SK-MEL-5 (cell line): ENCODE measurements at regions not wholly inside any gene's neighbourhood (a gene's known extent, or its start where the extent isn't known, plus 50 kb on each side); places are given as distances from the start of the nearest gene placed in this dataset.
"Not testable (repeated sequence)": the region's sequence is repeated elsewhere in the genome, so short reads cannot be mapped to it uniquely, and the experiment has no call there.

Experiments
- DNase-seq: peaks from one replicate; pipeline ENCODE4 v3.0.0-alpha.2; 2016; ENCODE audit warnings: low read depth, low spot score
- in situ Hi-C: cut with HindIII; loops from 2 replicates; pipeline ENCODE4 v1.10.0; 2016; ENCODE audit warnings: low sequenced_read_pairs, high pct_unique_total_duplicates, low pct_unique_long_range_greater_than_20kb

GRCh38 chr7:111676167-111676566, 113.9 kb upstream of the IMMP2L start:
- no peak for DNase-seq
- in situ Hi-C loops: no loop called here

GRCh38 chr7:111672901-111673300, 110.6 kb upstream of the IMMP2L start:
- in situ Hi-C loops: no loop called here
- DNase-seq: no peak

DNA sequence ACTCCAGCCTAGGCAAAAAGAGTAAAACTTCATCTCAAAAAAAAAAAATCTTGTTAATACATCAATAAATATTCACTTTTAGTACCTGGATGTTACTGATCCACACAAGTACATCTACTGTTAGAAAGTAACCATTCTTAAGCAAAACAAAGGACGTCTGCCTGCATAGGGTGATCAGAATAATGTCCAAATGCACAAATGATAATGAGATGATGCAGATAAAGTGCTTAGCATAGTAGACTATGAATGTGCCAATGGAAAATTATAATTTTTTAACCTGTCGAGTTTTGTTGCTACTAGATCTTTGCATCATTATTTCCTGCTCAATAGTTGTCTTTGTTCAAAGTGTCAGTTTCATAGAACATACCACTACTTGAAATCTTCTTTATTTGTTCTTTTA, 109.6 kb upstream of the IMMP2L start:
- no peak for DNase-seq
- in situ Hi-C loops: no loop called here

GRCh38 chr7:111668711-111669110, 106.4 kb upstream of the IMMP2L start:
- DNase-seq: no peak

DNA sequence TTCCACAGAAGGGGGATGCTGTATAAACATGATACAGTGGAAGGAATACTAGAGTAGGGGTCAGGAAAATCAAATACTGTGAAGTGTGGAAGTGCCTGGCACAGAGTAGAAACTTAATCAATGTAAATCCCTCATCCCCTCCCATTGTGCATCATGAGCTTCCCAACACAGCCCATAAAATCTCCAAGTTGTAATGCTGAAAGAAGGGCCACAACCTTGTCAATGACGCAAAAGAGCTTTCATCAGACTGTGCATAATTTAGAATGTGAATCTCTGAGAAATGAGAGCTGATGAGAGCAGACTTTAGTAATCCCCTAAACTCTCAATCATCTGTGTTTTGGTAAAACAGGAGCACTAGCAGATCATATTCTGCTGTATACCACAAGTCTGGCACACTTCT, 105.2 kb upstream of the IMMP2L start:
- in situ Hi-C loops: no loop called here
- no peak for DNase-seq

More at GRCh38 chr7:111668711-111669110, 106.4 kb upstream of the IMMP2L start:
- in situ Hi-C loops: no loop called here

DNA sequence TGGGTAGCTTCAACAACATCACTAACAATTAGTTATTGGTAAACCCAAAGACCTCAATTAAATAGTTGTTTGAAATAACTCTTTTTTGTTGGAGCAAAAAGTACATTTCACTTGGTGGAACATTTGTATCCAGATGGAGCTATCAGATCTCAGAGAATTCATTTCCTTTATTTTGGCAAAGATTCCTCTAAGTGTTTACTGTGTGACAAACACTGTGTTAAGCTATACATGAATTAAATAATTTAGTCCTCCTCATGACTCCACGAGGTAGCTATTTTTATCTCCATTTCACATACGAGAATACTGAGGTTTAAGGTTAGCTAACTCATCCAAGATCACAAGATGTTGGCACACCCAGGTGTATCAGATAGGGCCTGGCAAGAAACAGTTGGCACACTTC, 104.0 kb upstream of the IMMP2L start:
- DNase-seq: no peak
- in situ Hi-C loops: no loop called here

DNA sequence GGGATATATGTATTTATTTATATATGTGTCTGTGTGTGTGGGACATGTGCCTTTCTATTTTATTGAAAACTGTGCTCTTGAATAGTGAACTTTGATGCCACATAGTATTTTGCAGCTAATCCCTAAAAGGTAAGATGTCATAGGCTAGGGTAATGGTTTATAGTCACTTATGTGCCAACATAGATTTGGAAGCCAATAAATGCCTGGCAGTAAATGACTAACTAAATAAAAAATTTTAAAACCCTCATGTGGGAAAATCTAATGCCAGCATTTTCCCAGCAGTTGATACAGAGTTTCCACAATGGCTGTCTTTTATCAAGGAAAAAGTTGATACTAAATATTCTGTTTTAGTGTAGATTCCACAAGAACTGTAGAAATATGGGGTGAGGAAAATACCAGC, 101.5 kb upstream of the IMMP2L start:
- DNase-seq: no peak
- in situ Hi-C loops: no loop called here

GRCh38 chr7:111662386-111662785, 100.1 kb upstream of the IMMP2L start:
- DNase-seq: no peak
- in situ Hi-C loops: no loop called here

DNA sequence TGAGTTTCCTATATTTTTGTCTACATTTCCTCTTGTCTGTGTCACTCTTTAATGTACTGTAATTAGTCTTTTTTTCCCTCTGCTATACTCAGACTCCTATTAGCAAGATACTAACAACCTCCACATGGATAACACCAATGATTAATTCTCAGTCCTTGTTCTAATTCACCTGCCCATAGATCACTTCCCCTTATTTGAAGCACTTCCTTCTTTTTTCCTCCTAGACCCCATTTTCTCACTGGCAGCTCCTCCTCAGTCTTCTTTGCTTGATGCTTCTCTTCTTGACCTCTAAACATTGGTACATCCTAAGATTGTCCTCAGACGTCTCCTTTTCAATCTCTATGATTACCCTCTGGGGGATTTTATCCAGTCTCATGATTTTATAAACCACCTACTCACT, 98.2 kb upstream of the IMMP2L start:
- in situ Hi-C loops: no loop called here
- no peak for DNase-seq

GRCh38 chr7:111658546-111658945, 96.3 kb upstream of the IMMP2L start:
- in situ Hi-C loops: no loop called here
- no peak for DNase-seq

DNA sequence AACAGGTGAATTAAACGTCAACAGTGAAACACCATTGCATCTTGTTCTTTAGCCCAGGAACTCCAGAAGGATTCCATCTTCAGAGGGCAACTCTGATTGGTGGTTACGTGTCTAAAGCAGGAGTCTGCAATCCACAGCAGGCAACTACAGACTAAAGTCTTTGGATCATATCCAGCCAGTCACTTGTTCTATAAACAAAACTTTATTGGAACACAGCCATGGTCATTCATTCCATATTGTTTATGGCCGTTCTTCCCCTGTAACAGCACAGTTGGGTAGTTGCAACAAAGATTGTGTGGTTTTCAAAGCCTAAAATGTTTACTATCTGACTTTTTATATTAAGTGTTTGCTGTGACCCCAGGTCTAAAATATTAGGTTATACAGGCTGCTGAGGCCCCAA, 94.7 kb upstream of the IMMP2L start:
- in situ Hi-C loops: no loop called here
- no peak for DNase-seq

GRCh38 chr7:111654343-111654742, 92.1 kb upstream of the IMMP2L start:
- in situ Hi-C loops: no loop called here

GRCh38 chr7:111653846-111654245, 91.6 kb upstream of the IMMP2L start:
- in situ Hi-C loops: no loop called here
- no peak for DNase-seq

More at GRCh38 chr7:111654343-111654742, 92.1 kb upstream of the IMMP2L start:
- DNase-seq: no peak

DNA sequence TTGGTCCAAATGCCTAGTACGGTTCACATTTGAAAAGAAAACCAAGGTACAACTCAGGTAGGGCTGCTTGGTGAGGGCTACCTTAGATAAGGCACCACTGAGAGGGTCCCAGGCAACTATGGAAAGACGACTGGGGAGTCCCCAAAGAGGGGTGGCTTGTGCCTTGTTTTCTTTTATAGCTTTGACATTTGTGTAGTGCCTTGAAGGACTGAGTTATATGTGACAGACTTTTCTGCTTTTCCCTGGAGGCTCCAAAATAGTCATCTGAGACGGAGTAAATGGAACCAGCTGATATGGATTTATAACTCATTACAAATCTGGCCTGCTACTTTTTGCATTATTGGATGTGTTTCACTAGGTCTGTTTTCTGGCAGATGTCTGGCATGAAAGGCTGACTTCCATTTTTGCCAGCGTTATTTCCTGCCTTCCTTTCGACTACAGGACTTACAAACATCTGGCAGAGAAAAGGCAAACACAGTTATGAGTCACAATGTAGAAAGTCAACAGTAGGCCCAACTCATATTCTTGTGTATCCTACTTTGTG, 88.2 kb upstream of the IMMP2L start:
- in situ Hi-C loops: no loop called here
- DNase-seq: no peak

GRCh38 chr7:111647881-111648280, 85.6 kb upstream of the IMMP2L start:
- DNase-seq: no peak
- in situ Hi-C loops: no loop called here

- in situ Hi-C loops: not testable (repeated sequence)
Measured at GRCh38 chr7:111644595-111644994, 82.3 kb upstream of the IMMP2L start.

GRCh38 chr7:111642373-111642772, 80.1 kb upstream of the IMMP2L start:
- in situ Hi-C loops: no loop called here
- DNase-seq: no peak

More at GRCh38 chr7:111644595-111644994, 82.3 kb upstream of the IMMP2L start:
- peak; percentile 71 for DNase-seq

DNA sequence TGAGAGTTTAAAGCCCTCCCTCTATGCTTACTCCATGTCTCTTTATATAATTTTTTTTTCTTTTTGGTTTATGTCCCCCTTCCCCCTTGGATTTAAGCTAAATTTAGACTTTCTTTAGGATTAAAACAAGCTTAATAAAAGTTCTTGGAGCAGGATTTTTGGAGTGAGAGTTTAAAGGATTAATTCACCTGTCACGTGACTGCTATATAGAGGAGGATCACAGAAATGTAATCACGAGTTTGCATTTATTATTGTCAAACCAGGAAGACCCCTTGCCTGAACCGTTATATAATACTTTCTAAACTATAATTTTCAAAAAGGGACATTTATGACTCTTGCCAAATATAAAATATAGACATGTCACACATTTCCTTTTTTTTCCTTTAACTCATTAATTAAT, 78.1 kb upstream of the IMMP2L start:
- in situ Hi-C loops: no loop called here
- DNase-seq: no peak

- DNase-seq: no peak
- in situ Hi-C loops: no loop called here
Measured at GRCh38 chr7:111639934-111640333, 77.6 kb upstream of the IMMP2L start.

DNA sequence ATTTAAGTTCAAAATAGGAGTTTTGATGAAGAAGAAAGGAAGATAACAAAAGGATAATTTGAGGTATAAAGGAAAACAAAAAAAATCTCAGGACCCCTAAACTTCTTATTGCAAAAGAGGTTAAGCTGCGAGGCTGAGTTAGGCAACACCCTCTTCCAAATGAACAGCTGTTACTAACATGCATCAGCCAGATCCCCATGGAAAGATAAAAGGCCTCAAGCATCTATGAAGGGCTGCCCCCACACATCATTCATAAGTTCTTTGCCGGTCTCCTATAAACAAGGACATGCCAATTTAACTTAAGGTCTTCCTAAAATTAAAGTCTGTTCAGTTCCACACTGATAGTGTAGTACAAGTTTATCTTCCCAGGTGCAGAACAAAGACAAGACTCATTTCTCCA, 75.8 kb upstream of the IMMP2L start:
- no peak for DNase-seq
- in situ Hi-C loops: no loop called here
